ENCODE measurements at regions not wholly inside any gene's neighbourhood (a gene's known extent, or its start where the extent isn't known, plus 50 kb on each side); places are given as distances from the start of the nearest gene placed in this dataset.
A peak's percentile ranks its signal among the peaks of the same experiment; 100 is the strongest.

GRCh38 chr12:46910830-46911229 is 85.0 kb upstream of the SLC38A4 start:
- Mint-ChIP-seq H3K4me1 (ENCODE audit: unreplicated experiment) (peaks cover 38% of the 10 kb centered on the region), H3K4me3 (ENCODE audit: unreplicated experiment) (no peak overlapping the region), H3K36me3 (ENCODE audit: unreplicated experiment) (peaks cover 19% of the 10 kb centered on the region), H3K9me3 (ENCODE audit: unreplicated experiment) (peaks cover 31% of the 10 kb centered on the region), H3K27ac (ENCODE audit: unreplicated experiment) (no peak overlapping the region), H3K27me3 (ENCODE audit: unreplicated experiment) (no peaks in the 10 kb centered on the region)
- no peak for TF ChIP-seq CTCF (IDR thresholded peaks at IDR 0.05)
- DNase-seq (ENCODE audit: extremely low spot score, unreplicated experiment) = no peak

GRCh38 chr12:46914336-46914735 is 88.5 kb upstream of the SLC38A4 start:
- Mint-ChIP-seq H3K36me3 (ENCODE audit: unreplicated experiment) (peaks cover 19% of the 10 kb centered on the region), H3K27me3 (ENCODE audit: unreplicated experiment) (no peaks in the 10 kb centered on the region), H3K27ac (ENCODE audit: unreplicated experiment) (no peak overlapping the region), H3K4me3 (ENCODE audit: unreplicated experiment) (no peak overlapping the region), H3K9me3 (ENCODE audit: unreplicated experiment) (peaks cover 38% of the 10 kb centered on the region), H3K4me1 (ENCODE audit: unreplicated experiment) (peaks cover 40% of the 10 kb centered on the region)
- no peak for DNase-seq (ENCODE audit: extremely low spot score, unreplicated experiment)
- TF ChIP-seq CTCF (IDR thresholded peaks at IDR 0.05) = no peak

GRCh38 chr12:46915082-46915481 is 89.3 kb upstream of the SLC38A4 start:
- peaks cover 14% of the 10 kb centered on the region for H3K36me3 Mint-ChIP-seq (ENCODE audit: unreplicated experiment)
- no peak for DNase-seq (ENCODE audit: extremely low spot score, unreplicated experiment)
- H3K4me1 Mint-ChIP-seq (ENCODE audit: unreplicated experiment) = peaks cover 47% of the 10 kb centered on the region
- H3K27ac Mint-ChIP-seq (ENCODE audit: unreplicated experiment) = peak overlapping the region; percentile 50
- H3K27me3 Mint-ChIP-seq (ENCODE audit: unreplicated experiment) = no peaks in the 10 kb centered on the region
- H3K4me3 Mint-ChIP-seq (ENCODE audit: unreplicated experiment) = no peak overlapping the region
- peaks cover 32% of the 10 kb centered on the region for H3K9me3 Mint-ChIP-seq (ENCODE audit: unreplicated experiment)
- no peak for TF ChIP-seq CTCF (IDR thresholded peaks at IDR 0.05)

GRCh38 chr12:46915836-46916235 is 90.0 kb upstream of the SLC38A4 start:
- Mint-ChIP-seq H3K4me1 (ENCODE audit: unreplicated experiment) (peaks cover 49% of the 10 kb centered on the region), H3K9me3 (ENCODE audit: unreplicated experiment) (peaks cover 30% of the 10 kb centered on the region), H3K36me3 (ENCODE audit: unreplicated experiment) (peaks cover 10% of the 10 kb centered on the region), H3K4me3 (ENCODE audit: unreplicated experiment) (no peak overlapping the region), H3K27ac (ENCODE audit: unreplicated experiment) (peak overlapping the region; percentile 24), H3K27me3 (ENCODE audit: unreplicated experiment) (no peaks in the 10 kb centered on the region)
- no peak for DNase-seq (ENCODE audit: extremely low spot score, unreplicated experiment)
- TF ChIP-seq CTCF (IDR thresholded peaks at IDR 0.05) = no peak

GRCh38 chr12:46916796-46917419 is 91.1 kb upstream of the SLC38A4 start:
- DNase-seq (ENCODE audit: extremely low spot score, unreplicated experiment) = no peak
- no peaks in the 10 kb centered on the region for H3K27me3 Mint-ChIP-seq (ENCODE audit: unreplicated experiment)
- H3K4me3 Mint-ChIP-seq (ENCODE audit: unreplicated experiment) = no peak overlapping the region
- H3K9me3 Mint-ChIP-seq (ENCODE audit: unreplicated experiment) = peaks cover 19% of the 10 kb centered on the region
- H3K36me3 Mint-ChIP-seq (ENCODE audit: unreplicated experiment) = peaks cover 3% of the 10 kb centered on the region
- H3K27ac Mint-ChIP-seq (ENCODE audit: unreplicated experiment) = peak overlapping the region; percentile 29
- H3K4me1 Mint-ChIP-seq (ENCODE audit: unreplicated experiment) = peaks cover 41% of the 10 kb centered on the region
- TF ChIP-seq CTCF (IDR thresholded peaks at IDR 0.05) = no peak
